ENCODE measurements at regions not wholly inside any gene's neighbourhood (a gene's known extent, or its start where the extent isn't known, plus 50 kb on each side); places are given as distances from the start of the nearest gene placed in this dataset.

- DNase-seq (no peak), ATAC-seq (no peak)
- Histone ChIP-seq H3K4me3 (no peak overlapping the region), H3K27ac (no peak overlapping the region), H3K27me3 (no peaks in the 10 kb centered on the region), H3K36me3 (no peaks in the 10 kb centered on the region), H3K4me1 (no peaks in the 10 kb centered on the region), H3K9me3 (no peaks in the 10 kb centered on the region)
- intact Hi-C loops (cut with DNase I) = no loop called here
- WGBS (ENCODE audit: insufficient coverage, low coverage, low lambda C conversion rate, missing lambda C conversion rate) = 45% methylated on average over 5 of the region's 5 CpGs
- no peak for TF ChIP-seq CTCF (IDR thresholded peaks at IDR 0.05)
- no peak for TF ChIP-seq POLR2A (IDR thresholded peaks at IDR 0.05)
Observed at GRCh38 chr18:53739700-53740099, 484.8 kb downstream of the MBD2 start.

DNA sequence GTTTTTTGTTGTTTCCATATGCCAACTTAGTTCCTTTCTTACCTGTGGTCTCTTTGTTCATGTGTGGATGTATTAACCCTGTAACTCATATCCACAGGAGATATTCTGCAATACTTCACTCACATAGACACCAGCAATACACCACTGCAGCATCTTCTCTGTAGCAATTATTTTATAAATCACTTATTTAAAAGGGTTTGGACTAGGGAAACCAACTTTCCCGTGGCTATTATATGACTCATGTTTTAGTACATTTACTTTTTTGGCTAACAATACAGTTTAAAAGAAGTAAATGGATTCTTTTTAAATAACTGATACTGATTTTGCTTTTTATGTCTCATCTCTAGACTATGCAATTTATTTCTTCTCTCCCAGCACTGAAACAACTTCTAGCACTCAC lies 488.9 kb downstream of the MBD2 start:
- ATAC-seq = no peak
- Histone ChIP-seq H3K36me3 (no peaks in the 10 kb centered on the region), H3K27ac (no peak overlapping the region), H3K27me3 (no peaks in the 10 kb centered on the region), H3K4me3 (no peak overlapping the region), H3K9me3 (no peaks in the 10 kb centered on the region), H3K4me1 (no peaks in the 10 kb centered on the region)
- WGBS (ENCODE audit: insufficient coverage, low coverage, low lambda C conversion rate, missing lambda C conversion rate) = 52% methylated on average over 1 of the region's 1 CpG
- DNase-seq = no peak
- intact Hi-C loops (cut with DNase I) = no loop called here
- TF ChIP-seq CTCF (IDR thresholded peaks at IDR 0.05) (no peak), POLR2A (IDR thresholded peaks at IDR 0.05) (no peak)

DNA sequence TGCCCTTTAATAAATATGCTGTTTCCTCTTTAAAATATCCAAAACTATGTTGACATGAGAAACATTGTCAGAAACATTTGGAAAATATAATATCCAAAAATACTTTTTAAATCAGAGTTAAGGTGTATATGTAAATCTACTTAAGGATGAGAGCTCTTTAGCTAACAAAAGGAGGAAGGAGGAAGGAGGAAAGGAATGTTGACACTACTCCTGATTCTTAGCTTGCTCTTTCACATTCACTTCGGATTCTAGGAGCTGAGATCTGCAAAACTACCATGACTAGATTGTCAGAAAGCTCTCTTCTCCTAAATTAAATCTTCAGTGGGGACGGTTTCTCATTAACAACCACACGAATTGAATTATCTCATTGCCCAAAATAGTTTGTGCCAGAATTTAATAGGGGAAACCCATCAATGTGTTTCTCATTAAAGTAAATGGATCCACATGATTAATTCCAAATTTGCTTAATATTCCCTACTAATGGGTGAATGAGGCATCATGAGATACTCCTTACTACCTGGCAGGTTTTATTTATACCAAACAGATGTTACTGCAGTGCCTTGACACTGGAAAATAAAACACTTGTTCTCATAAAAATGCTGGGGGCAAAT lies 509.1 kb downstream of the MBD2 start:
- no peak overlapping the region for H3K27ac ChIP-seq
- intact Hi-C loops (cut with DNase I) = no loop called here
- TF ChIP-seq CTCF (IDR thresholded peaks at IDR 0.05) = no peak
- no peak for TF ChIP-seq POLR2A (IDR thresholded peaks at IDR 0.05)
- ATAC-seq (no peak), DNase-seq (no peak)
- H3K9me3 ChIP-seq = no peaks in the 10 kb centered on the region
- H3K27me3 ChIP-seq = no peaks in the 10 kb centered on the region
- H3K4me3 ChIP-seq = no peak overlapping the region
- WGBS (ENCODE audit: insufficient coverage, low coverage, low lambda C conversion rate, missing lambda C conversion rate) = 32% methylated on average over 3 of the region's 3 CpGs
- no peaks in the 10 kb centered on the region for H3K4me1 ChIP-seq
- H3K36me3 ChIP-seq = no peaks in the 10 kb centered on the region

DNA sequence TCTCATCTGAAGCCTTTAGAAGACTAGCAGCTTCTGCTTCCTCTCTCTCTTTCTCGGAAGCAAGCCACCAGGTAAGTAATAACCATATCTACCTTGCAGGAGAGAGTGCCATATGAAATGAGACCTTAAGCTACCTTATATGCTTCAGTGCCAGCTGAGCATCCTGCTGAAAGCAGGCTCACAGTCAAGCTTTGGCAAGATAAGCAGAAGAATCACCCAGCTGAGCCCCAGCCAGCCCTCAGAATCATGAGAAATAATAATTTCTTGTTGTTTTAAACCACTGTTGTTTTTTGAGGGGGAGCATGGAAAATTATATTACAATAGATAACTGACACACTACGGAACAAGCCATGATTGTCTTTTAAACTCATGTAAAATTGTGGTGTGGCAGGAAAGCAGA lies 514.4 kb downstream of the MBD2 start:
- DNase-seq (no peak), ATAC-seq (no peak)
- intact Hi-C loops (cut with DNase I) = no loop called here
- no peaks in the 10 kb centered on the region for H3K27me3 ChIP-seq
- no peak overlapping the region for H3K4me3 ChIP-seq
- no peaks in the 10 kb centered on the region for H3K36me3 ChIP-seq
- no peaks in the 10 kb centered on the region for H3K9me3 ChIP-seq
- TF ChIP-seq POLR2A (IDR thresholded peaks at IDR 0.05) (no peak), CTCF (IDR thresholded peaks at IDR 0.05) (no peak)
- no peak overlapping the region for H3K27ac ChIP-seq
- no peaks in the 10 kb centered on the region for H3K4me1 ChIP-seq
- WGBS (ENCODE audit: insufficient coverage, low coverage, low lambda C conversion rate, missing lambda C conversion rate) = 48% methylated on average over 2 of the region's 2 CpGs

DNA sequence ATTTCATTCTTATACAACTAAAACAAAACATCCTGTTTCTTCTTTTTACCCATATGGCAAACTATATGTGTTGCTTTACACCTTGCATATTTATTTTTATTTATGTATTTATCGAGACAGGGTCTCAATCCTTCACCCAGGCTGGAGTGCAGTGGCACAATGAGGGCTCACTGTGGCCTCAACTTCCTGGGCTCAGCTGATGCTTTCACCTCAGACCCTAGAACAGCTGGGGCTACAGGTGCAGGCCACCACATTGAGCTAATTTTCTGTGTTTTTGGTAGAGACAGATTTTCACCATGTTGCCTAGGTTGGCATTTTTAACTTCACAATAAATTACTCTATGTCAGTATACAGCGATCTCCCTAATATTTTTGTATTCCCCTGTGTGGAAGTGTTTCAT lies 522.0 kb downstream of the MBD2 start:
- 76% methylated on average over 2 of the region's 2 CpGs for WGBS (ENCODE audit: insufficient coverage, low coverage, low lambda C conversion rate, missing lambda C conversion rate)
- H3K27me3 ChIP-seq = no peaks in the 10 kb centered on the region
- H3K9me3 ChIP-seq = no peaks in the 10 kb centered on the region
- intact Hi-C loops (cut with DNase I) = no loop called here
- no peaks in the 10 kb centered on the region for H3K36me3 ChIP-seq
- DNase-seq (no peak), ATAC-seq (no peak)
- no peak overlapping the region for H3K27ac ChIP-seq
- H3K4me3 ChIP-seq = no peak overlapping the region
- no peaks in the 10 kb centered on the region for H3K4me1 ChIP-seq
- no peak for TF ChIP-seq POLR2A (IDR thresholded peaks at IDR 0.05)
